Activated T-cell treated with anti-CD3 and anti-CD28 coated beads for 48 hours (primary cell): ENCODE measurements at regions not wholly inside any gene's neighbourhood (a gene's known extent, or its start where the extent isn't known, plus 50 kb on each side); places are given as distances from the start of the nearest gene placed in this dataset.
"Not testable (repeated sequence)": the region's sequence is repeated elsewhere in the genome, so short reads cannot be mapped to it uniquely, and the experiment has no call there.

Source experiments
- DNase-seq: peaks from one replicate; pipeline ENCODE4 v3.0.0-alpha.2; 2020; ENCODE audit warnings: low read depth

- DNase-seq: no peak
Observed at GRCh38 chr2:147013696-147014392, 831.0 kb upstream of the ACVR2A start.

- DNase-seq: no peak
Observed at GRCh38 chr2:147008481-147008880, 836.3 kb upstream of the ACVR2A start.

- no peak for DNase-seq
Observed at GRCh38 chr2:147006736-147007141, 838.1 kb upstream of the ACVR2A start.

- DNase-seq: no peak
Observed at GRCh38 chr2:147003081-147003480, 841.7 kb upstream of the ACVR2A start.

GRCh38 chr2:147002256-147002655 lies 842.6 kb upstream of the ACVR2A start:
- no peak for DNase-seq

- DNase-seq: no peak
Observed at GRCh38 chr2:147001061-147001460, 843.8 kb upstream of the ACVR2A start.

GRCh38 chr2:147000151-147000550 lies 844.7 kb upstream of the ACVR2A start:
- not testable (repeated sequence) for DNase-seq

GRCh38 chr2:146997945-146998344 lies 846.9 kb upstream of the ACVR2A start:
- DNase-seq: no peak

- DNase-seq: no peak
Observed at GRCh38 chr2:146997488-146997887, 847.3 kb upstream of the ACVR2A start.

- no peak for DNase-seq
Observed at GRCh38 chr2:146994246-146994645, 850.6 kb upstream of the ACVR2A start.

GRCh38 chr2:146992466-146992865 lies 852.4 kb upstream of the ACVR2A start:
- no peak for DNase-seq

- no peak for DNase-seq
Observed at GRCh38 chr2:146992057-146992456, 852.8 kb upstream of the ACVR2A start.

- DNase-seq: no peak
Observed at GRCh38 chr2:146990311-146991054, 854.3 kb upstream of the ACVR2A start.

- DNase-seq: no peak
Observed at GRCh38 chr2:146989741-146990140, 855.1 kb upstream of the ACVR2A start.

GRCh38 chr2:146987996-146988395 lies 856.8 kb upstream of the ACVR2A start:
- no peak for DNase-seq

GRCh38 chr2:146986161-146986560 lies 858.7 kb upstream of the ACVR2A start:
- no peak for DNase-seq

GRCh38 chr2:146985753-146986152 lies 859.1 kb upstream of the ACVR2A start:
- DNase-seq: no peak

- DNase-seq: no peak
Observed at GRCh38 chr2:146984014-146984413, 860.8 kb upstream of the ACVR2A start.

GRCh38 chr2:146982393-146982846 lies 862.4 kb upstream of the ACVR2A start:
- DNase-seq: no peak

GRCh38 chr2:146981921-146982320 lies 862.9 kb upstream of the ACVR2A start:
- no peak for DNase-seq

- DNase-seq: no peak
Observed at GRCh38 chr2:146979746-146980145, 865.1 kb upstream of the ACVR2A start.

GRCh38 chr2:146978577-146979555 lies 866.0 kb upstream of the ACVR2A start:
- no peak for DNase-seq
